ENCODE measurements at regions not wholly inside any gene's neighbourhood (a gene's known extent, or its start where the extent isn't known, plus 50 kb on each side); places are given as distances from the start of the nearest gene placed in this dataset.

GRCh38 chr11:81852896-81853295 is 880.8 kb downstream of the FAM181B start:
- TF ChIP-seq CTCF (IDR thresholded peaks at IDR 0.05; ENCODE audit: extremely low read depth, insufficient read depth, missing control alignments), result no peak
- no peak for DNase-seq (ENCODE audit: low spot score)
- in situ Hi-C loops (cut with MboI; ENCODE audit: low pct_unique_long_range_greater_than_20kb, low sequenced_read_pairs, unreplicated experiment), result no loop called here

- no peak for TF ChIP-seq CTCF (IDR thresholded peaks at IDR 0.05; ENCODE audit: extremely low read depth, insufficient read depth, missing control alignments)
- no peak for DNase-seq (ENCODE audit: low spot score)
- in situ Hi-C loops (cut with MboI; ENCODE audit: low pct_unique_long_range_greater_than_20kb, low sequenced_read_pairs, unreplicated experiment), result no loop called here
These were observed 893.3 kb downstream of the FAM181B start for GRCh38 chr11:81840380-81840779.

- DNase-seq (ENCODE audit: low spot score), result no peak
- in situ Hi-C loops (cut with MboI; ENCODE audit: low pct_unique_long_range_greater_than_20kb, low sequenced_read_pairs, unreplicated experiment), result no loop called here
These were observed 893.7 kb downstream of the FAM181B start for GRCh38 chr11:81839976-81840375.

GRCh38 chr11:81839016-81839415 is 894.6 kb downstream of the FAM181B start:
- in situ Hi-C loops (cut with MboI; ENCODE audit: low pct_unique_long_range_greater_than_20kb, low sequenced_read_pairs, unreplicated experiment), result no loop called here
- TF ChIP-seq CTCF (IDR thresholded peaks at IDR 0.05; ENCODE audit: extremely low read depth, insufficient read depth, missing control alignments), result no peak

More at GRCh38 chr11:81839976-81840375, 893.7 kb downstream of the FAM181B start:
- no peak for TF ChIP-seq CTCF (IDR thresholded peaks at IDR 0.05; ENCODE audit: extremely low read depth, insufficient read depth, missing control alignments)

GRCh38 chr11:81829976-81830375 is 903.7 kb downstream of the FAM181B start:
- TF ChIP-seq CTCF (IDR thresholded peaks at IDR 0.05; ENCODE audit: extremely low read depth, insufficient read depth, missing control alignments), result no peak
- in situ Hi-C loops (cut with MboI; ENCODE audit: low pct_unique_long_range_greater_than_20kb, low sequenced_read_pairs, unreplicated experiment), result no loop called here
- no peak for DNase-seq (ENCODE audit: low spot score)

More at GRCh38 chr11:81839016-81839415, 894.6 kb downstream of the FAM181B start:
- DNase-seq (ENCODE audit: low spot score), result no peak

- DNase-seq (ENCODE audit: low spot score), result no peak
- in situ Hi-C loops (cut with MboI; ENCODE audit: low pct_unique_long_range_greater_than_20kb, low sequenced_read_pairs, unreplicated experiment), result no loop called here
- no peak for TF ChIP-seq CTCF (IDR thresholded peaks at IDR 0.05; ENCODE audit: extremely low read depth, insufficient read depth, missing control alignments)
These were observed 908.3 kb downstream of the FAM181B start for GRCh38 chr11:81825346-81825745.

- TF ChIP-seq CTCF (IDR thresholded peaks at IDR 0.05; ENCODE audit: extremely low read depth, insufficient read depth, missing control alignments), result no peak
- in situ Hi-C loops (cut with MboI; ENCODE audit: low pct_unique_long_range_greater_than_20kb, low sequenced_read_pairs, unreplicated experiment), result no loop called here
- DNase-seq (ENCODE audit: low spot score), result no peak
These were observed 914.2 kb downstream of the FAM181B start for GRCh38 chr11:81819462-81819861.

Data from GM13977 (cell line).